IMR-90 (cell line): ENCODE measurements at regions not wholly inside any gene's neighbourhood (a gene's known extent, or its start where the extent isn't known, plus 50 kb on each side); places are given as distances from the start of the nearest gene placed in this dataset.

Source experiments
- ATAC-seq: fragments of 200-7000 bp; cut with Tn5 transposase; 2 replicates; pipeline ENCODE4 v1.9.1; 2020; ENCODE audit warnings: low read depth, mild to moderate bottlenecking, moderate library complexity
- BruUV-seq: library from RNA; stranded (reverse); fragments of 400-500 nt; replicated peaks from 2 replicates; lab custom pipeline; 2021; lab: Mats Ljungman, UMichigan
- CTCF ChIA-PET: fragments of 300-600 bp; formaldehyde crosslinking; extraction: SDS; loops from one replicate; lab custom pipeline; 2021; ENCODE audit warnings: antibody characterized with exemption; lab: Yijun Ruan, JAX
- POLR2A ChIA-PET: fragments of 300-600 bp; sonication (Branson Sonifier 250); formaldehyde crosslinking; loops from one replicate; lab custom pipeline; 2022; ENCODE audit warnings: antibody characterized with exemption; ENCODE audit not compliant: unreplicated experiment; lab: Charles Lee
- DNase-seq: peaks from one replicate; pipeline ENCODE4 v3.0.0; 2013
- H2AFZ ChIP-seq: replicated peaks from 2 replicates; pipeline ENCODE3; 2013; ENCODE audit warnings: low read length, mild to moderate bottlenecking; ENCODE audit not compliant: poor library complexity
- H2AK5ac ChIP-seq: 2 replicates; pipeline ENCODE4 v1.6.1; 2013; ENCODE audit warnings: low read depth, low read length, inconsistent platforms
- H2AK9ac ChIP-seq: replicated peaks from 2 replicates; pipeline ENCODE3; 2013; ENCODE audit warnings: mild to moderate bottlenecking, low read depth, low read length, moderate library complexity; ENCODE audit not compliant: poor library complexity
- H2BK120ac ChIP-seq: 2 replicates; pipeline ENCODE4 v1.6.1; 2013; ENCODE audit warnings: low read depth, low read length, inconsistent platforms
- H2BK15ac ChIP-seq: 3 replicates; pipeline ENCODE4 v1.6.1; 2013; ENCODE audit warnings: low read depth, low read length, inconsistent platforms
- H2BK20ac ChIP-seq: 2 replicates; pipeline ENCODE4 v1.6.1; 2013; ENCODE audit warnings: low read depth, mild to moderate bottlenecking, inconsistent platforms, low read length, moderate library complexity
- H2BK5ac ChIP-seq: 2 replicates; pipeline ENCODE4 v1.6.1; 2013; ENCODE audit warnings: mild to moderate bottlenecking, low read depth, low read length, inconsistent platforms; ENCODE audit not compliant: poor library complexity, severe bottlenecking
- H3K14ac ChIP-seq: replicated peaks from 2 replicates; pipeline ENCODE4 v1.6.1; 2013; ENCODE audit warnings: low read depth, low read length, inconsistent platforms
- H3K18ac ChIP-seq: 2 replicates; pipeline ENCODE4 v1.6.1; 2013; ENCODE audit warnings: low read depth, low read length, control low read depth
- H3K23ac ChIP-seq: 2 replicates; pipeline ENCODE4 v1.6.1; 2013; ENCODE audit warnings: low read depth, low read length, inconsistent platforms
- H3K27ac ChIP-seq: 2 replicates; pipeline ENCODE4 v1.5.1; 2013; ENCODE audit warnings: mild to moderate bottlenecking, control low read depth, low read length; ENCODE audit not compliant: insufficient read depth
- H3K27me3 ChIP-seq: 2 replicates; pipeline ENCODE4 v1.6.1; 2013; ENCODE audit warnings: low read length; ENCODE audit not compliant: control insufficient read depth, insufficient read depth
- H3K36me3 ChIP-seq: 2 replicates; pipeline ENCODE4 v1.6.1; 2013; ENCODE audit warnings: low read length, mixed read lengths; ENCODE audit not compliant: control insufficient read depth, insufficient read depth
- H3K4ac ChIP-seq: 2 replicates; pipeline ENCODE4 v1.6.1; 2013; ENCODE audit warnings: low read depth, low read length, inconsistent platforms
- H3K4me1 ChIP-seq: 2 replicates; pipeline ENCODE4 v1.6.1; 2013; ENCODE audit warnings: low read length, mixed read lengths; ENCODE audit not compliant: control insufficient read depth, insufficient read depth
- H3K4me2 ChIP-seq: 2 replicates; pipeline ENCODE4 v1.6.1; 2013; ENCODE audit warnings: low read depth, mild to moderate bottlenecking, control low read depth, low read length, moderate library complexity
- H3K4me3 ChIP-seq: 2 replicates; pipeline ENCODE4 v1.5.1; 2013; ENCODE audit warnings: low read depth, mild to moderate bottlenecking, control low read depth, low read length, moderate library complexity; ENCODE audit not compliant: insufficient read depth
- H3K56ac ChIP-seq: 2 replicates; pipeline ENCODE4 v1.6.1; 2013; ENCODE audit warnings: low read length, inconsistent platforms; ENCODE audit not compliant: insufficient read depth; ENCODE audit errors: extremely low read depth
- H3K79me1 ChIP-seq, 2 experiments: 2 replicates each; pipeline ENCODE4 v1.6.1; 2013; ENCODE audit warnings: low read length in 2 of 2, inconsistent platforms in 1 of 2, low read depth in 1 of 2
- H3K9ac ChIP-seq: 2 replicates; pipeline ENCODE4 v1.6.1; 2013; ENCODE audit warnings: low read depth, low read length, control low read depth
- H3K9me1 ChIP-seq: 2 replicates; pipeline ENCODE4 v1.6.1; 2013; ENCODE audit warnings: low read length, inconsistent platforms; ENCODE audit not compliant: insufficient read depth
- H3K9me3 ChIP-seq: 2 replicates; pipeline ENCODE4 v1.6.1; 2013; ENCODE audit warnings: low read length; ENCODE audit not compliant: control insufficient read depth, insufficient read depth
- H4K20me1 ChIP-seq: 2 replicates; pipeline ENCODE4 v1.6.1; 2013; ENCODE audit warnings: low read length, inconsistent platforms; ENCODE audit not compliant: insufficient read depth
- H4K5ac ChIP-seq: 2 replicates; pipeline ENCODE4 v1.6.1; 2013; ENCODE audit warnings: mild to moderate bottlenecking, low read depth, low read length, control low read depth
- H4K8ac ChIP-seq, 2 experiments: 2 replicates each; pipeline ENCODE4 v1.6.1; 2013; ENCODE audit warnings: low read depth in 2 of 2, low read length in 2 of 2, control low read depth in 1 of 2, inconsistent platforms in 1 of 2
- H4K91ac ChIP-seq: 2 replicates; pipeline ENCODE4 v1.6.1; 2013; ENCODE audit warnings: low read depth, low read length, inconsistent platforms; ENCODE audit not compliant: insufficient read depth
- BHLHE40 ChIP-seq: fragments of 150-350 bp; IDR thresholded peaks from 2 replicates; pipeline ENCODE4 v1.6.1; 2016; ENCODE audit warnings: mild to moderate bottlenecking, low read depth, low read length
- CHD1 ChIP-seq: IDR thresholded peaks from 2 replicates; pipeline ENCODE4 v1.6.1; 2012; ENCODE audit warnings: low read depth, low read length, improper control_type of control experiment
- FOS ChIP-seq: fragments of 150-350 bp; IDR thresholded peaks from 2 replicates; pipeline ENCODE4 v1.6.1; 2016; ENCODE audit warnings: low read depth, low read length
- MXI1 ChIP-seq: IDR thresholded peaks from 2 replicates; pipeline ENCODE4 v1.6.1; 2012; ENCODE audit warnings: low read depth, mild to moderate bottlenecking, low read length, moderate library complexity, borderline replicate concordance
- RAD21 ChIP-seq: IDR thresholded peaks from 2 replicates; pipeline ENCODE4 v1.6.1; 2012; ENCODE audit warnings: low read length, improper control_type of control experiment
- RCOR1 ChIP-seq: IDR thresholded peaks from 2 replicates; pipeline ENCODE4 v1.6.1; 2012; ENCODE audit warnings: mild to moderate bottlenecking, low read length, improper control_type of control experiment; ENCODE audit not compliant: insufficient replicate concordance
- SMC3 ChIP-seq: fragments of 150-350 bp; IDR thresholded peaks from 2 replicates; pipeline ENCODE4 v1.6.1; 2016; ENCODE audit warnings: low read depth, mild to moderate bottlenecking, antibody characterized with exemption, low read length, moderate library complexity
- USF2 ChIP-seq: fragments of 150-350 bp; IDR thresholded peaks from 2 replicates; pipeline ENCODE4 v1.6.1; 2017; ENCODE audit warnings: mild to moderate bottlenecking, antibody characterized with exemption, low read length, low read depth
- WGBS, 2 experiments: methylation state at CpG; one replicate each; pipeline versions ENCODE4 v1.1.5 to v1.1.7; 2013; ENCODE audit warnings: missing lambda C conversion rate in 2 of 2; ENCODE audit not compliant: insufficient read length in 1 of 2; ENCODE audit errors: extremely low coverage in 2 of 2; 5-methylcytosine and 5-hydroxymethylcytosine counted together
- dilution Hi-C: fragments of 300-500 bp; cut with HindIII; formaldehyde crosslinking; loops from one replicate; pipeline ENCODE4 v1.14.3; 2018; ENCODE audit warnings: low sequenced_read_pairs; ENCODE audit not compliant: unreplicated experiment
- in situ Hi-C: fragments of 300-500 bp; cut with MboI; formaldehyde crosslinking; loops from 3 replicates; pipeline ENCODE4 v1.14.3; 2019; ENCODE audit warnings: low sequenced_read_pairs, inconsistent platforms, mixed read lengths
- intact Hi-C: fragments of 100-400 bp; cut with micrococcal nuclease; formaldehyde crosslinking; loops from 2 replicates; pipeline ENCODE4 v1.10.0; 2022

GRCh38 chr6:134447883-134448387 lies 130.0 kb upstream of the SGK1 start:
- no peak overlapping the region for H2AFZ ChIP-seq
- peak; percentile 98 for DNase-seq
- H3K56ac ChIP-seq: no peak overlapping the region
- ChIA-PET CTCF (interaction anchor here (0.7 to 1.0 kb wide), 2 partner anchors 270 to 489 kb away, joined by 4 to 5 read pairs; no protein-coding TSS in a partner anchor), POLR2A (no interaction called here)
- dilution Hi-C loops (no loop called here), in situ Hi-C loops (no loop called here), intact Hi-C loops (no loop called here)
- H3K36me3 ChIP-seq: no peaks in the 10 kb centered on the region
- 0 out of 3 replicates have a peak overlapping the region, but pooled peaks have one; percentile 76 for H2BK15ac ChIP-seq
- H4K20me1 ChIP-seq: no peaks in the 10 kb centered on the region
- H2BK120ac ChIP-seq: peak overlapping the region; percentile 67; the same call in 1 of the 2 replicates
- H3K27ac ChIP-seq: peak overlapping the region; percentile 46; the same call in 1 of the 2 replicates
- no peaks in the 10 kb centered on the region; a peak in 1 of 4 replicates for H3K79me1 ChIP-seq
- peak overlapping the region; percentile 37 for H3K4ac ChIP-seq
- peak; percentile 63 for ATAC-seq
- H3K4me3 ChIP-seq: no peak overlapping the region
- WGBS, 2 experiments: no CpG with 5 or more reads among the region's 3 CpGs
- peaks cover 10% of the 10 kb centered on the region for H3K4me1 ChIP-seq
- no peak overlapping the region for H3K9ac ChIP-seq
- TF ChIP-seq BHLHE40 (peak; percentile 98), CHD1 (0 out of 2 replicates have a peak, but pooled peaks have one; percentile 81), USF2 (peak; percentile 63), FOS (peak; percentile 91), RCOR1 (no peak), RAD21 (0 out of 2 replicates have a peak, but pooled peaks have one; percentile 3), MXI1 (no peak), SMC3 (0 out of 2 replicates have a peak, but pooled peaks have one; percentile 4)
- H3K9me1 ChIP-seq: peaks cover 8% of the 10 kb centered on the region; the same call in 1 of the 2 replicates
- BruUV-seq: no TSS peak
- no peak overlapping the region; the same call in 1 of the 2 replicates for H3K14ac ChIP-seq
- peak overlapping the region; percentile 93 for H2BK5ac ChIP-seq
- H3K27me3 ChIP-seq: no peaks in the 10 kb centered on the region
- peak overlapping the region; percentile 59 to 71; a peak in 2 of 4 replicates for H4K8ac ChIP-seq
- no peaks in the 10 kb centered on the region for H3K9me3 ChIP-seq
- no peak overlapping the region for H4K91ac ChIP-seq
- H2BK20ac ChIP-seq: peak overlapping the region; percentile 87; the same call in 1 of the 2 replicates
- H4K5ac ChIP-seq: peak overlapping the region; percentile 9; the same call in 1 of the 2 replicates
- H3K4me2 ChIP-seq: no peak overlapping the region
- no peak overlapping the region for H3K23ac ChIP-seq
- H3K18ac ChIP-seq: peak overlapping the region; percentile 48; the same call in 1 of the 2 replicates
- no peak overlapping the region for H2AK9ac ChIP-seq
- peak overlapping the region; percentile 67; the same call in 1 of the 2 replicates for H2AK5ac ChIP-seq
